ENCODE measurements at regions not wholly inside any gene's neighbourhood (a gene's known extent, or its start where the extent isn't known, plus 50 kb on each side); places are given as distances from the start of the nearest gene placed in this dataset.

DNA sequence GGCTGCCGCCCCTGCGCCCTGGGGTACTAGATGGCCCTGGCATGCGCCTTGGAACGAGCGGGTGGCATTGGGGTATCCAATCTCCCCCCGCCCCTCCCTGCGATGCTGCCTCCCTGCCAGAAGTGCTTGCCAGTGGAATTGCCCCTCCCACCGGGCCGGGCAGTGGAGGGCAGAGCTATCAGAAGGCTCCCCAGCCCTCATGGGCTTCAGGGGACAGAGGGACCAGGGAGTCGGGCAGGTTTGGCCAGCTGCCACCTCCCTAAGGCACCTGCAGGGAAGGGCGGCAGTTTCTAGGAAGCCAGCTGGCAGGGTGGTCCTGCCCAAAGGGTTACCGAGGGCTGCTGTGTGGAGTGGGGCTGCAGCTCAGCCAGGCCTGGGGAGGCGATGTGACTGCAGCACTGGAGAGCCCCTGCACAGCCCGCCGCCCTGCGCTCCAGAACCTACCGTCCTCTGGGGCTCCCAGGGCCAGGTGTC is 52.8 kb upstream of the EGFL7 start:
- TF ChIP-seq, protein P1, sequence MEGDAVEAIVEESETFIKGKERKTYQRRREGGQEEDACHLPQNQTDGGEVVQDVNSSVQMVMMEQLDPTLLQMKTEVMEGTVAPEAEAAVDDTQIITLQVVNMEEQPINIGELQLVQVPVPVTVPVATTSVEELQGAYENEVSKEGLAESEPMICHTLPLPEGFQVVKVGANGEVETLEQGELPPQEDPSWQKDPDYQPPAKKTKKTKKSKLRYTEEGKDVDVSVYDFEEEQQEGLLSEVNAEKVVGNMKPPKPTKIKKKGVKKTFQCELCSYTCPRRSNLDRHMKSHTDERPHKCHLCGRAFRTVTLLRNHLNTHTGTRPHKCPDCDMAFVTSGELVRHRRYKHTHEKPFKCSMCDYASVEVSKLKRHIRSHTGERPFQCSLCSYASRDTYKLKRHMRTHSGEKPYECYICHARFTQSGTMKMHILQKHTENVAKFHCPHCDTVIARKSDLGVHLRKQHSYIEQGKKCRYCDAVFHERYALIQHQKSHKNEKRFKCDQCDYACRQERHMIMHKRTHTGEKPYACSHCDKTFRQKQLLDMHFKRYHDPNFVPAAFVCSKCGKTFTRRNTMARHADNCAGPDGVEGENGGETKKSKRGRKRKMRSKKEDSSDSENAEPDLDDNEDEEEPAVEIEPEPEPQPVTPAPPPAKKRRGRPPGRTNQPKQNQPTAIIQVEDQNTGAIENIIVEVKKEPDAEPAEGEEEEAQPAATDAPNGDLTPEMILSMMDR (IDR thresholded peaks at IDR 0.05) = no peak
- no peak for TF ChIP-seq POLR2A (IDR thresholded peaks at IDR 0.05)

All from body of pancreas (tissue), 4 donors.